T-cell (primary cell): ENCODE measurements at regions not wholly inside any gene's neighbourhood (a gene's known extent, or its start where the extent isn't known, plus 50 kb on each side); places are given as distances from the start of the nearest gene placed in this dataset.

Source experiments
- ATAC-seq, 4 experiments: fragments of 200-7000 bp in 3 of 4; fragments of 150-1000 bp in 1 of 4; cut with Tn5 transposase; replicated peaks in 1 of 4; 1 replicate in 3 of 4; 2 replicates in 1 of 4; pipeline ENCODE4 v1.10.0; 2021; ENCODE audit warnings: moderate library complexity in 3 of 4, mild to moderate bottlenecking in 2 of 4, moderate number of reproducible peaks in 1 of 4
- CTCF ChIA-PET, 2 donors: fragments of 300-600 bp; sonication (Branson Sonifier 250); formaldehyde crosslinking; loops; one replicate each; lab custom pipeline; 2022; ENCODE audit warnings: antibody characterized with exemption in 2 of 2; lab: Charles Lee
- POLR2A ChIA-PET, 2 donors: fragments of 300-600 bp; sonication (Branson Sonifier 250); formaldehyde crosslinking; loops; one replicate each; lab custom pipeline; 2022; ENCODE audit warnings: antibody characterized with exemption in 2 of 2; lab: Charles Lee
- DNase-seq, 35 experiments: peaks; one replicate each; pipeline versions ENCODE4 v3.0.0 to v3.0.0-alpha.2; 2013 to 2023
- H3K27ac ChIP-seq: one replicate; pipeline ENCODE4 v1.5.1; 2013; ENCODE audit warnings: low read length
- H3K27me3 ChIP-seq, 2 experiments: replicated peaks in 1 of 2; 1 replicate in 1 of 2; 2 replicates in 1 of 2; pipeline versions ENCODE4 v1.6.1 to v1.7.0; 2013; ENCODE audit warnings: low read length in 1 of 2, mixed read lengths in 1 of 2; ENCODE audit not compliant: control insufficient read depth in 2 of 2, insufficient read depth in 2 of 2; ENCODE audit errors: extremely low read depth in 1 of 2
- H3K36me3 ChIP-seq, 2 donors: 1 replicate in 1 of 2; 2 replicates in 1 of 2; pipeline versions ENCODE4 v1.6.1 to v1.7.0; 2013; ENCODE audit warnings: low read length in 1 of 2; ENCODE audit not compliant: control insufficient read depth in 2 of 2, insufficient read depth in 1 of 2; ENCODE audit errors: extremely low read depth in 1 of 2
- H3K4me1 ChIP-seq, 2 experiments: 1 replicate in 1 of 2; 2 replicates in 1 of 2; pipeline versions ENCODE4 v1.6.1 to v1.7.0; 2013; ENCODE audit warnings: low read length in 2 of 2, mixed read lengths in 1 of 2; ENCODE audit not compliant: insufficient read depth in 2 of 2, control insufficient read depth in 1 of 2; ENCODE audit errors: extremely low read depth in 1 of 2
- H3K4me3 ChIP-seq, 2 donors: 1 replicate in 1 of 2; 2 replicates in 1 of 2; pipeline versions ENCODE4 v1.5.1 to v1.7.0; 2013; ENCODE audit warnings: mild to moderate bottlenecking in 2 of 2, low read length in 1 of 2, moderate library complexity in 1 of 2; ENCODE audit not compliant: control insufficient read depth in 1 of 2; ENCODE audit errors: extremely low read depth in 1 of 2
- H3K9me3 ChIP-seq: 2 replicates; pipeline ENCODE4 v1.7.0; 2013
- H3K27ac Mint-ChIP-seq, 2 donors: one replicate each; pipeline ENCODE4 v1.8.0; 2020 to 2021; ENCODE audit warnings: mild to moderate bottlenecking in 2 of 2, mixed read lengths in 2 of 2
- H3K27me3 Mint-ChIP-seq, 2 donors: one replicate each; pipeline ENCODE4 v1.8.0; 2021 to 2022; ENCODE audit warnings: mixed read lengths in 2 of 2
- H3K36me3 Mint-ChIP-seq: one replicate; pipeline ENCODE4 v1.8.0; 2021; ENCODE audit warnings: mixed read lengths
- H3K4me1 Mint-ChIP-seq, 3 donors: one replicate each; pipeline ENCODE4 v1.8.0; 2020 to 2022; ENCODE audit warnings: mixed read lengths in 3 of 3, mild to moderate bottlenecking in 1 of 3
- H3K4me3 Mint-ChIP-seq, 3 donors: one replicate each; pipeline ENCODE4 v1.8.0; 2020 to 2022; ENCODE audit warnings: mild to moderate bottlenecking in 3 of 3, mixed read lengths in 3 of 3, moderate library complexity in 3 of 3
- H3K9me3 Mint-ChIP-seq, 3 donors: one replicate each; pipeline ENCODE4 v1.8.0; 2020 to 2022; ENCODE audit warnings: mixed read lengths in 3 of 3
- WGBS: methylation state at CpG from one replicate; pipeline ENCODE4 v1.1.5; 2013; ENCODE audit warnings: missing lambda C conversion rate; ENCODE audit not compliant: insufficient coverage; 5-methylcytosine and 5-hydroxymethylcytosine counted together

- Histone ChIP-seq H3K4me1 (peaks cover 8 to 13% of the 10 kb centered on the region in 2 experiments), H3K36me3 (no peaks in the 10 kb centered on the region), H3K4me3 (no peak overlapping the region), H3K27ac (peak overlapping the region; percentile 28), H3K9me3 (no peaks in the 10 kb centered on the region), H3K27me3 (no peaks in the 10 kb centered on the region)
- Mint-ChIP-seq H3K9me3 (peaks cover 0 to 4% (median 0%) of the 10 kb centered on the region in 3 donors), H3K27ac (peak overlapping the region; percentile 77 to 83), H3K4me1 (peaks cover 14 to 27% (median 19%) of the 10 kb centered on the region in 3 donors), H3K36me3 (no peaks in the 10 kb centered on the region), H3K4me3 (peak overlapping the region in 1 of 3 donors; percentile 3), H3K27me3 (no peaks in the 10 kb centered on the region)
- WGBS: 24% methylated on average over 6 of the region's 9 CpGs
- ChIA-PET CTCF (interaction anchor here (0.6 to 1.3 kb wide), 5 partner anchors 9 to 98 kb away, joined by 3 to 4 read pairs (median 3); no protein-coding TSS in a partner anchor), POLR2A (no interaction called here)
- ATAC-seq (peak; percentile 77 to 91 (median 84)), DNase-seq (peak in 11 of 35 experiments; percentile 4 to 49 (median 11))
Measured at GRCh38 chr1:116826818-116827606, 72.8 kb downstream of the CD2 start.

- H3K27me3 Mint-ChIP-seq: no peaks in the 10 kb centered on the region
- ATAC-seq (peak in 1 of 4 experiments; percentile 7), DNase-seq (no peak)
- H3K4me1 ChIP-seq: peaks cover 8 to 13% of the 10 kb centered on the region in 2 experiments
- no peaks in the 10 kb centered on the region for H3K36me3 Mint-ChIP-seq
- H3K4me3 Mint-ChIP-seq: no peak overlapping the region
- peak overlapping the region; percentile 20 for H3K27ac ChIP-seq
- WGBS: no CpG with 5 or more reads among the region's 2 CpGs
- H3K4me1 Mint-ChIP-seq: peaks cover 14 to 27% (median 19%) of the 10 kb centered on the region in 3 donors
- no peaks in the 10 kb centered on the region for H3K36me3 ChIP-seq
- H3K27me3 ChIP-seq: no peaks in the 10 kb centered on the region
- H3K4me3 ChIP-seq: no peak overlapping the region
- peaks cover 0 to 4% (median 0%) of the 10 kb centered on the region in 3 donors for H3K9me3 Mint-ChIP-seq
- POLR2A ChIA-PET: no interaction called here
- H3K27ac Mint-ChIP-seq: peak overlapping the region; percentile 77 to 83
- CTCF ChIA-PET: interaction anchor here (0.6 to 1.3 kb wide), 5 partner anchors 9 to 99 kb away, joined by 3 to 4 read pairs (median 3); no protein-coding TSS in a partner anchor
- H3K9me3 ChIP-seq: no peaks in the 10 kb centered on the region
Measured at GRCh38 chr1:116827607-116828105, 73.4 kb downstream of the CD2 start.

GRCh38 chr1:116832308-116832931 lies 77.3 kb upstream of the PTGFRN start:
- H3K4me1 ChIP-seq: peaks cover 0 to under 1% of the 10 kb centered on the region in 2 experiments
- peaks cover 6% of the 10 kb centered on the region for H3K36me3 Mint-ChIP-seq
- no peaks in the 10 kb centered on the region for H3K36me3 ChIP-seq
- ChIA-PET POLR2A (no interaction called here), CTCF (no interaction called here)
- H3K27ac Mint-ChIP-seq: no peak overlapping the region
- peaks cover 2 to 6% (median 4%) of the 10 kb centered on the region in 3 donors for H3K4me1 Mint-ChIP-seq
- H3K27ac ChIP-seq: no peak overlapping the region
- no peak overlapping the region for H3K4me3 ChIP-seq
- no peak for ATAC-seq
- 80% methylated on average over 1 of the region's 6 CpGs for WGBS
- H3K27me3 ChIP-seq: peaks cover 0 to 2% of the 10 kb centered on the region in 2 experiments
- no peak for DNase-seq
- no peaks in the 10 kb centered on the region for H3K27me3 Mint-ChIP-seq
- H3K9me3 Mint-ChIP-seq: peaks cover 0 to 10% (median 5%) of the 10 kb centered on the region in 3 donors
- H3K4me3 Mint-ChIP-seq: no peak overlapping the region
- H3K9me3 ChIP-seq: no peaks in the 10 kb centered on the region

GRCh38 chr1:116832932-116833578 lies 76.7 kb upstream of the PTGFRN start:
- Mint-ChIP-seq H3K9me3 (peaks cover 0 to 9% (median 5%) of the 10 kb centered on the region in 3 donors), H3K27ac (no peak overlapping the region), H3K4me3 (no peak overlapping the region), H3K27me3 (no peaks in the 10 kb centered on the region), H3K36me3 (peaks cover 7% of the 10 kb centered on the region), H3K4me1 (peaks cover 0 to 4% (median 0%) of the 10 kb centered on the region in 3 donors)
- DNase-seq: no peak
- peaks cover 0 to 4% of the 10 kb centered on the region in 2 experiments for H3K27me3 ChIP-seq
- H3K27ac ChIP-seq: no peak overlapping the region
- H3K4me3 ChIP-seq: no peak overlapping the region
- WGBS: no CpG with 5 or more reads among the region's 3 CpGs
- CTCF ChIA-PET: no interaction called here
- ATAC-seq: no peak
- H3K4me1 ChIP-seq: no peaks in the 10 kb centered on the region
- POLR2A ChIA-PET: no interaction called here
- no peaks in the 10 kb centered on the region for H3K9me3 ChIP-seq
- H3K36me3 ChIP-seq: no peaks in the 10 kb centered on the region

- Mint-ChIP-seq H3K9me3 (peaks cover 0 to 9% (median 5%) of the 10 kb centered on the region in 3 donors), H3K27me3 (no peaks in the 10 kb centered on the region), H3K4me3 (no peak overlapping the region), H3K36me3 (peaks cover 7% of the 10 kb centered on the region), H3K27ac (no peak overlapping the region), H3K4me1 (no peaks in the 10 kb centered on the region)
- no CpG with 5 or more reads among the region's 1 CpG for WGBS
- Histone ChIP-seq H3K4me1 (no peaks in the 10 kb centered on the region), H3K27me3 (peaks cover 0 to 4% of the 10 kb centered on the region in 2 experiments), H3K4me3 (no peak overlapping the region), H3K27ac (no peak overlapping the region), H3K36me3 (no peaks in the 10 kb centered on the region), H3K9me3 (no peaks in the 10 kb centered on the region)
- ChIA-PET POLR2A (no interaction called here), CTCF (interaction anchor here in 1 of 2 donors (0.6 kb wide), 1 partner anchor 238 kb away, joined by 5 read pairs; no protein-coding TSS in a partner anchor)
- DNase-seq (no peak), ATAC-seq (no peak)
Measured at GRCh38 chr1:116833718-116834117, 76.0 kb upstream of the PTGFRN start.

DNA sequence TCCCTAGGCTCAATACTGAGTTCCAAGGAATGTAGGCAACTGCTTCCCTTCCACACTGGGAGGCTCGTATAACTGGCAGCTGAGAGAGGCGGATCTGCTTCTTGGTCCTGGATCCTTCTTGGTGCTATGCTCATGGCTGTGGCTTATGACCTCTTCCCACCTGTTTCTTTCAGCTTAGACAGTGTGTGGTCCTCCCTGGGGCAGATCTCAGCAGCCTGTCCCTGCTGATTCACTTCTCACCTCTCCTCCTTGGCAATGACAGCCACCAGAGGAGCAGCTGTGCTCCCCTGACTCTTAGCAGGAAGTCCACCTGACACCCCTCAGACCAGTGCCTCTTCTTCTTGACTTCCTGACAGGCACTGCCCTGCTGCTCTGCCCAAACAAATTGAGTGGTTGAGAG lies 75.1 kb upstream of the PTGFRN start:
- Mint-ChIP-seq H3K27me3 (no peaks in the 10 kb centered on the region), H3K4me1 (no peaks in the 10 kb centered on the region), H3K36me3 (peaks cover 7% of the 10 kb centered on the region), H3K9me3 (peaks cover 0 to 9% (median 5%) of the 10 kb centered on the region in 3 donors), H3K4me3 (no peak overlapping the region), H3K27ac (no peak overlapping the region)
- ChIA-PET POLR2A (no interaction called here), CTCF (no interaction called here)
- Histone ChIP-seq H3K27ac (no peak overlapping the region), H3K4me1 (no peaks in the 10 kb centered on the region), H3K9me3 (no peaks in the 10 kb centered on the region), H3K36me3 (no peaks in the 10 kb centered on the region), H3K27me3 (peaks cover 0 to 4% of the 10 kb centered on the region in 2 experiments), H3K4me3 (no peak overlapping the region)
- 94% methylated on average over 2 of the region's 2 CpGs for WGBS
- no peak for DNase-seq
- ATAC-seq: no peak
